Endodermal cell (in vitro differentiated cells): ENCODE measurements at regions not wholly inside any gene's neighbourhood (a gene's known extent, or its start where the extent isn't known, plus 50 kb on each side); places are given as distances from the start of the nearest gene placed in this dataset.

Experiments used
- DNase-seq: peaks from one replicate; pipeline ENCODE4 v3.0.0-alpha.2; 2017
- H3K27ac ChIP-seq: 2 replicates; pipeline ENCODE4 v1.5.1; 2013; ENCODE audit warnings: mild to moderate bottlenecking, low read depth, low read length, moderate library complexity
- H3K27me3 ChIP-seq: 2 replicates; pipeline ENCODE4 v1.6.1; 2013; ENCODE audit warnings: mild to moderate bottlenecking, low read length, moderate library complexity; ENCODE audit not compliant: insufficient read depth, control insufficient read depth, poor library complexity, severe bottlenecking
- H3K36me3 ChIP-seq: 2 replicates; pipeline ENCODE4 v1.7.0; 2013; ENCODE audit warnings: mild to moderate bottlenecking, low read length, moderate library complexity; ENCODE audit not compliant: control insufficient read depth, insufficient read depth
- H3K4me1 ChIP-seq: one replicate; pipeline ENCODE4 v1.7.0; 2013; ENCODE audit warnings: low read length; ENCODE audit not compliant: control insufficient read depth, insufficient read depth
- H3K4me3 ChIP-seq: 2 replicates; pipeline ENCODE4 v1.5.1; 2013; ENCODE audit warnings: mild to moderate bottlenecking, low read length, moderate library complexity
- H3K9ac ChIP-seq: 2 replicates; pipeline ENCODE4 v1.6.1; 2013; ENCODE audit warnings: mild to moderate bottlenecking, low read length, moderate library complexity; ENCODE audit not compliant: poor library complexity, severe bottlenecking; ENCODE audit errors: extremely low read depth
- H3K9me3 ChIP-seq: 2 replicates; pipeline ENCODE4 v1.6.1; 2013; ENCODE audit warnings: mild to moderate bottlenecking, low read length, moderate library complexity; ENCODE audit not compliant: control insufficient read depth
- H3K27ac Mint-ChIP-seq: 2 replicates; pipeline ENCODE4 v1.8.0; 2020; ENCODE audit warnings: mixed read lengths
- H3K27me3 Mint-ChIP-seq: 2 replicates; pipeline ENCODE4 v1.8.0; 2021; ENCODE audit warnings: mild to moderate bottlenecking, mixed read lengths; ENCODE audit not compliant: insufficient read depth
- H3K36me3 Mint-ChIP-seq: 2 replicates; pipeline ENCODE4 v1.8.0; 2020; ENCODE audit warnings: low read depth, mixed read lengths
- H3K4me1 Mint-ChIP-seq: 2 replicates; pipeline ENCODE4 v1.8.0; 2020; ENCODE audit warnings: mixed read lengths
- H3K4me3 Mint-ChIP-seq: 2 replicates; pipeline ENCODE4 v1.8.0; 2020; ENCODE audit warnings: mild to moderate bottlenecking, moderate library complexity, mixed read lengths
- H3K9me3 Mint-ChIP-seq: 2 replicates; pipeline ENCODE4 v1.8.0; 2020; ENCODE audit warnings: mild to moderate bottlenecking, mixed read lengths
- CTCF ChIP-seq: fragments of 200-600 bp; sonication (generic); conservative IDR thresholded peaks from 2 replicates; pipeline ENCODE4 v1.5.0; 2021; ENCODE audit warnings: antibody characterized with exemption, mild to moderate bottlenecking
- WGBS, 2 experiments: methylation state at CpG; one replicate each; pipeline versions ENCODE4 v1.1.5 to v1.1.7; 2013; ENCODE audit warnings: missing lambda C conversion rate in 2 of 2, mixed read lengths in 1 of 2; ENCODE audit not compliant: insufficient coverage in 1 of 2, insufficient read length in 1 of 2; 5-methylcytosine and 5-hydroxymethylcytosine counted together

DNA sequence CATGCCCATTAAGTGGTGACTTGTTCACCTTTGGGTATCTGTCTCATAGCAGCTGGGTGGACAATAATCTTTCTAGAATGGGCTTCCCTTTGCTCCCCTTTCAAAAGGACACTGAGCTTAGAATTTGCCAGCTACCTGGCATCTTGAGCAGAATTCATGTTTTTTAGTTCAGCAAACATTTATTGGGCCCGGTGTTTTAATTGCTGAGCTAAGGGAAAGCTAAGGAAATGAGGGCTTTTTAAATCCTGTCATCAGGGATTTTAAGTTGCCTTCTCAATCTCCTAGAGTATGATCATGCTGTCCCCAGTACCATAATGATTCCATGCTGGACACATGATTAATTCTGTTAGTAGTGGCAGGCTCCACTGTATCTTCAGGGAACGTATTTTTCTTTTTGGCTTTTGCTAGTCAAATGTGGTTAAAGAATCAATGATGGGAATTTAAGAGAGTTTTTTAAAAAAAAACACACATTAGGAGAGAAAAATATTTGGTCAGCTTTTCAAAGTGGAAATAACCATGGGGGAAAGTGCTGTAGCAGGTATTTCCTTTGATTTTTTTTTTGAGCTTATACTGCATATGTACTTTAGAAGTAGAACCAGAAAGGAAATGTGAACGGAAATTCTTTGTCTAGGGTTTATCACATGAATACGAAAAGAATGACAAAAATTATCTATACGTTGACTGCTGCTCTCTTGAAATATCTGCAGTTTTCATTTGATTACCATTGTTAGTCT lies 208.9 kb downstream of the CLCN4 start:
- Mint-ChIP-seq H3K4me1 (no peaks in the 10 kb centered on the region), H3K9me3 (peaks cover 65% of the 10 kb centered on the region), H3K27ac (no peak overlapping the region), H3K36me3 (no peaks in the 10 kb centered on the region), H3K27me3 (no peaks in the 10 kb centered on the region), H3K4me3 (no peak overlapping the region)
- H3K4me1 ChIP-seq = no peaks in the 10 kb centered on the region
- H3K4me3 ChIP-seq = no peak overlapping the region
- no peak overlapping the region for H3K9ac ChIP-seq
- no peaks in the 10 kb centered on the region for H3K27me3 ChIP-seq
- H3K36me3 ChIP-seq = no peaks in the 10 kb centered on the region
- no peak for DNase-seq
- H3K27ac ChIP-seq = no peak overlapping the region
- WGBS, 2 experiments = 93% methylated on average over 5 of the region's 5 CpGs; no CpG with 5 or more reads in 1 of the 2 experiments
- no peak for TF ChIP-seq CTCF
- H3K9me3 ChIP-seq = peaks cover 3% of the 10 kb centered on the region

- Histone ChIP-seq H3K27me3 (no peaks in the 10 kb centered on the region), H3K4me1 (no peaks in the 10 kb centered on the region), H3K9me3 (peaks cover 3% of the 10 kb centered on the region), H3K36me3 (no peaks in the 10 kb centered on the region), H3K9ac (no peak overlapping the region), H3K27ac (no peak overlapping the region), H3K4me3 (no peak overlapping the region)
- Mint-ChIP-seq H3K4me1 (no peaks in the 10 kb centered on the region), H3K27me3 (no peaks in the 10 kb centered on the region), H3K4me3 (no peak overlapping the region), H3K36me3 (no peaks in the 10 kb centered on the region), H3K9me3 (peaks cover 71% of the 10 kb centered on the region), H3K27ac (no peak overlapping the region)
- no peak for TF ChIP-seq CTCF
- no peak for DNase-seq
- 87 to 100% methylated on average over 1 to 5 of the region's 5 CpGs for WGBS, 2 experiments
Measured at GRCh38 chrX:10367406-10367805, 210.6 kb downstream of the CLCN4 start.

GRCh38 chrX:10370976-10371375 lies 214.2 kb downstream of the CLCN4 start:
- Histone ChIP-seq H3K36me3 (no peaks in the 10 kb centered on the region), H3K9me3 (peaks cover 3% of the 10 kb centered on the region), H3K27ac (no peak overlapping the region), H3K9ac (no peak overlapping the region), H3K4me3 (no peak overlapping the region), H3K4me1 (no peaks in the 10 kb centered on the region), H3K27me3 (no peaks in the 10 kb centered on the region)
- H3K27ac Mint-ChIP-seq = no peak overlapping the region
- 96% methylated on average over 2 of the region's 2 CpGs; no CpG with 5 or more reads in 1 of the 2 experiments for WGBS, 2 experiments
- H3K27me3 Mint-ChIP-seq = no peaks in the 10 kb centered on the region
- peaks cover 61% of the 10 kb centered on the region for H3K9me3 Mint-ChIP-seq
- H3K4me1 Mint-ChIP-seq = no peaks in the 10 kb centered on the region
- no peak for DNase-seq
- H3K36me3 Mint-ChIP-seq = no peaks in the 10 kb centered on the region
- TF ChIP-seq CTCF = no peak
- no peak overlapping the region for H3K4me3 Mint-ChIP-seq
